Suprapubic skin (tissue), 4 donors: ENCODE measurements at regions not wholly inside any gene's neighbourhood (a gene's known extent, or its start where the extent isn't known, plus 50 kb on each side); places are given as distances from the start of the nearest gene placed in this dataset.

Experiments
- DNase-seq, 2 donors: peaks; one replicate each; pipeline ENCODE4 v3.0.0-alpha.2; 2019; ENCODE audit warnings: low spot score in 2 of 2
- H3K27ac ChIP-seq: fragments of 200-600 bp; sonication (generic); one replicate; pipeline ENCODE4 v1.5.1; 2019
- H3K27me3 ChIP-seq: fragments of 200-600 bp; sonication (generic); one replicate; pipeline ENCODE4 v1.5.1; 2019
- H3K36me3 ChIP-seq: fragments of 200-600 bp; sonication (generic); one replicate; pipeline ENCODE4 v1.5.1; 2019
- H3K4me1 ChIP-seq: fragments of 200-600 bp; sonication (generic); one replicate; pipeline ENCODE4 v1.5.1; 2019
- H3K4me3 ChIP-seq: fragments of 200-600 bp; sonication (generic); one replicate; pipeline ENCODE4 v1.5.1; 2019; ENCODE audit warnings: mild to moderate bottlenecking
- H3K9me3 ChIP-seq: fragments of 200-600 bp; sonication (generic); one replicate; pipeline ENCODE4 v1.5.1; 2019
- EP300 ChIP-seq: sonication (generic); formaldehyde crosslinking; IDR thresholded peaks from one replicate; pipeline ENCODE4 v1.6.1; 2017; ENCODE audit warnings: antibody characterized with exemption
- POLR2A ChIP-seq, 2 donors: fragments of 450-650 bp; IDR thresholded peaks; one replicate each; pipeline ENCODE4 v1.6.1; 2017; ENCODE audit warnings: antibody characterized with exemption in 2 of 2, mild to moderate bottlenecking in 2 of 2, moderate library complexity in 2 of 2
- POLR2AphosphoS5 ChIP-seq, 3 donors: sonication (generic); formaldehyde crosslinking; IDR thresholded peaks; one replicate each; pipeline ENCODE4 v1.6.1; 2017; ENCODE audit warnings: antibody characterized with exemption in 3 of 3
- WGBS: methylation state at CpG from one replicate; pipeline ENCODE4 v1.1.5; 2018; 5-methylcytosine and 5-hydroxymethylcytosine counted together
- TF ChIP-seq, protein P1 (sequence below), 2 donors: fragments of 200-600 bp in 1 of 2; fragments of 450-650 bp in 1 of 2; sonication (generic) in 1 of 2; IDR thresholded peaks; one replicate each; pipeline ENCODE4 v1.5.1; 2016 to 2019; ENCODE audit warnings: antibody characterized with exemption in 2 of 2, mild to moderate bottlenecking in 1 of 2, moderate library complexity in 1 of 2

DNA sequence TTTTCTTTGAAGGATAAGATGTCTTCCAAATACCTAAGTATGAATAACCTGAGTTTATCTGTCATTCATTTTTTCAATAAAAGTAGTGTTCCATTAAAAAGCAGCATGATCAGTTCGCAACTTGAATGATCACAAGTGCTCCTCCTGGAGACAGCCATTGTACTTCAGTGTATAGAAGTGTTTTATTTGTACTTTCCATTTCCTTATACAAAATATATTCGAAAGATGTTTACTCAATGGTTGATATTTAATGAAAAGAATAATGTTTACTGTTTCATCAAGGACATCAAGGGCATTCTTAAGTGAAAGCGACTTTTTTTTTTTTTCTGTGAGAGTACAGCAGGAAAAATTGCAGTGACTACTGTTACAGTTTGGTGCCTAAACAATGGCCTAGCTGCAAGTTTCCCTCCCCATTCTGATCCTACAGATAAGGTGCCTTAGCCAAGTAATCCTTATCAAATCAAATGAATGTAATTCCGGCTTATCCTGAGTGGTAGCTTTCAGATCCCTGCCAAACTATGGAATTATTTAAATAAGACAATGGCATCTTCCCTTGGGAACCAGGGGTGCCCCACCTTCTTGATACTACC, 69.0 kb upstream of the IL15 start:
- Histone ChIP-seq H3K36me3 (no peaks in the 10 kb centered on the region), H3K27ac (no peak overlapping the region), H3K4me3 (no peak overlapping the region), H3K27me3 (no peaks in the 10 kb centered on the region), H3K9me3 (no peaks in the 10 kb centered on the region), H3K4me1 (no peaks in the 10 kb centered on the region)
- WGBS = 90% methylated on average over 4 of the region's 4 CpGs
- TF ChIP-seq POLR2A (IDR thresholded peaks at IDR 0.05) (no peak), POLR2AphosphoS5 (IDR thresholded peaks at IDR 0.05) (no peak), EP300 (no peak)
- TF ChIP-seq, protein P1, sequence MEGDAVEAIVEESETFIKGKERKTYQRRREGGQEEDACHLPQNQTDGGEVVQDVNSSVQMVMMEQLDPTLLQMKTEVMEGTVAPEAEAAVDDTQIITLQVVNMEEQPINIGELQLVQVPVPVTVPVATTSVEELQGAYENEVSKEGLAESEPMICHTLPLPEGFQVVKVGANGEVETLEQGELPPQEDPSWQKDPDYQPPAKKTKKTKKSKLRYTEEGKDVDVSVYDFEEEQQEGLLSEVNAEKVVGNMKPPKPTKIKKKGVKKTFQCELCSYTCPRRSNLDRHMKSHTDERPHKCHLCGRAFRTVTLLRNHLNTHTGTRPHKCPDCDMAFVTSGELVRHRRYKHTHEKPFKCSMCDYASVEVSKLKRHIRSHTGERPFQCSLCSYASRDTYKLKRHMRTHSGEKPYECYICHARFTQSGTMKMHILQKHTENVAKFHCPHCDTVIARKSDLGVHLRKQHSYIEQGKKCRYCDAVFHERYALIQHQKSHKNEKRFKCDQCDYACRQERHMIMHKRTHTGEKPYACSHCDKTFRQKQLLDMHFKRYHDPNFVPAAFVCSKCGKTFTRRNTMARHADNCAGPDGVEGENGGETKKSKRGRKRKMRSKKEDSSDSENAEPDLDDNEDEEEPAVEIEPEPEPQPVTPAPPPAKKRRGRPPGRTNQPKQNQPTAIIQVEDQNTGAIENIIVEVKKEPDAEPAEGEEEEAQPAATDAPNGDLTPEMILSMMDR (IDR thresholded peaks at IDR 0.05) = no peak
- DNase-seq = no peak

DNA sequence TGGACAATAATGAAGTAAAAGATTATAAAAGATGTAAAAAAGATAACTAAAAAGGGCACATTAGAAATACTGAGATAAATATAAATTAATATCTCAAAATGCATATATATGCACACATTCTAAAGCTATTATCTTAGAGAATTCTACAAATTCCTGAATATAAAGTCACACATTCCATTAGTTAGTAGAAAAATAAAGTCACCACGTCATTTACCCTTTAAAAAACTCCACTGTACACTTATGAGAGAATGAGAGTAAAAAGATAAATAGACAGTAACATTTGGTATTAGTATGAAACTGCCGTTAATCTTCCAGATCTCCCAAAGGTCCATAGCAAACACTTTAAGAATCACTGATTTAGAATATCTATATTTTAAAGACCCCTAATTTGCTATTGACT, 67.2 kb upstream of the IL15 start:
- H3K27me3 ChIP-seq = no peaks in the 10 kb centered on the region
- no peaks in the 10 kb centered on the region for H3K36me3 ChIP-seq
- H3K4me3 ChIP-seq = no peak overlapping the region
- 69% methylated on average over 2 of the region's 2 CpGs for WGBS
- H3K9me3 ChIP-seq = no peaks in the 10 kb centered on the region
- no peak for DNase-seq
- H3K4me1 ChIP-seq = no peaks in the 10 kb centered on the region
- no peak overlapping the region for H3K27ac ChIP-seq
- no peak for TF ChIP-seq EP300
- no peak for TF ChIP-seq POLR2AphosphoS5 (IDR thresholded peaks at IDR 0.05)
- TF ChIP-seq POLR2A (IDR thresholded peaks at IDR 0.05) = no peak
- TF ChIP-seq, protein P1 (IDR thresholded peaks at IDR 0.05) = no peak

DNA sequence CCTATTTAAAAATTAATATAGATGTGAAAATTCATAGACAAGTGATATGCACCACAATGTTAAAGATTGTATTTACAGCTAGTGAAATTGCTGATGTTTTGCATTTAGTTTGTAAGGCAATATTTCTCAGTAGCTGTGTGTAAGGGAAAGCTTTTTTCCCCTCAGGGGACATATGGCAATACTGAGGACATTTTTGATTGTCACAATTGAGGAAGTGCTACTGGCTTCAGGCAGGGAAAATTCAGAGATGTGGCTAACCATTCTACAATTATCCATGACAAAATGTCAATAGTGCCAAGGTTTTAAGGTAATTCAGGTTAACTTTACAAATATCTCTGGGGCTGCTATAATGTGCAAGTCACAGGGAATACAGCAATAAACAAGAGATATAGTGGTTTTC, 66.1 kb upstream of the IL15 start:
- no peaks in the 10 kb centered on the region for H3K9me3 ChIP-seq
- H3K27ac ChIP-seq = no peak overlapping the region
- H3K36me3 ChIP-seq = no peaks in the 10 kb centered on the region
- no peak overlapping the region for H3K4me3 ChIP-seq
- DNase-seq = no peak
- H3K4me1 ChIP-seq = no peaks in the 10 kb centered on the region
- TF ChIP-seq, protein P1 (IDR thresholded peaks at IDR 0.05) = no peak
- TF ChIP-seq EP300 (no peak), POLR2AphosphoS5 (IDR thresholded peaks at IDR 0.05) (no peak)
- H3K27me3 ChIP-seq = no peaks in the 10 kb centered on the region

DNA sequence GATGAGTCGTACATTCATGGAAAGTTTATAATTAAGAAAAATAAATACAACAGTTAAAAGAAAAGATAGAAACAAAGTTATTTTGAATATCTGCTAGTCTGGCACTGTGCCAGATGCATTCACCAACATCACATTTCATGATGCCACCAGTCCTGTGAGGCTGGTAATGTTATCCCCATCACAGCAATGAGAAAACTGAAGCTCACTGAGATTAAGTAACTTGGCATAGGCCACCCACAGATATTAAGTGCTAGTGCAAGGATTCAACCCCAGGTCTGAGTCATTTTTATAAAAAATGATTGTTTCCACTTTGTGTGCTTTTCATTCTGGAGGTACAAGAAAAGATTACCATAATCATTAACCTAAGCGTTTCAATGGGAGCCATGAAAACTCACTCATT, 65.0 kb upstream of the IL15 start:
- Histone ChIP-seq H3K4me1 (no peaks in the 10 kb centered on the region), H3K9me3 (no peaks in the 10 kb centered on the region), H3K27me3 (no peaks in the 10 kb centered on the region), H3K36me3 (no peaks in the 10 kb centered on the region), H3K27ac (no peak overlapping the region), H3K4me3 (no peak overlapping the region)
- TF ChIP-seq EP300 (no peak), POLR2AphosphoS5 (IDR thresholded peaks at IDR 0.05) (no peak)
- no peak for DNase-seq
- WGBS = 74% methylated on average over 2 of the region's 2 CpGs

DNA sequence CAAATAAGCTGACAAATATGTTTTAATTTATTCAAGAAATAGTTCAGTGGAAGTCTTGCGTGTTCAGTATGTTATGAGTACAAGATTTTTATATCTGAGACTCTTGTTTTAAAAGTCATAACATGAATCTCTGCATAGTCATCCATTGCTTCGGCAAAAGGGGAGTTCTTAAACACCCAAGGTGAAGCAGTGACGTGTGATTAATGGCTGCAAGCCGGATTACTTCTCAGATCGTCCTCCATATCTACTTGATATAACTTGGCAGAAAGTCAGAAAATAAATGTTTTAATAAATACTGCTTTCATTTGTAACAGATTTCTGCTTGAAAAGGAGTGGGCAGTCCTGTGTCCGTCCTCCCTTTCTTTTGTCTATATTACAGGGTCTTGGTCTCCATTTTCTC, 64.6 kb upstream of the IL15 start:
- no peak overlapping the region for H3K27ac ChIP-seq
- 62% methylated on average over 6 of the region's 6 CpGs for WGBS
- no peaks in the 10 kb centered on the region for H3K4me1 ChIP-seq
- H3K27me3 ChIP-seq = no peaks in the 10 kb centered on the region
- H3K4me3 ChIP-seq = no peak overlapping the region
- DNase-seq = no peak
- H3K9me3 ChIP-seq = no peaks in the 10 kb centered on the region
- TF ChIP-seq POLR2AphosphoS5 (IDR thresholded peaks at IDR 0.05) (no peak), POLR2A (IDR thresholded peaks at IDR 0.05) (no peak), EP300 (no peak)
- TF ChIP-seq, protein P1 (IDR thresholded peaks at IDR 0.05) = no peak
- no peaks in the 10 kb centered on the region for H3K36me3 ChIP-seq

DNA sequence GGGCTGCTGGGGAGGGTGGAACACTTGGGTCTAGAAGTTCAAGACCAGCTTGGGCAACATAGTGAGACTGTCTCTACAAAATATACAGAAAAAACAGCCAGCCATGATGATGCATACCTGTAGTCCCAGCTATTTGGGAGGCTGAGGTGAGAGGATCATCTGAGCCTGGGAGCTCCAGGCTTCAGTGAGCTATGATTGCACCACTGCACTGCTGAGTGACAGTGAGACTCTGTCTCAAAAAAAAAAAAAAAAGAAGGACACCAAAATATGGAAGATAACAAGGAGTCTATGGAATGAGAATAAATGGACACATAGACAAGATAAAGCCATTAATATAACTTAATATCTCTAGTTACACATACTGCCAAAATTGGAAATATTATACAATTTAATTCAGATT, 62.7 kb upstream of the IL15 start:
- H3K27ac ChIP-seq = no peak overlapping the region
- H3K4me3 ChIP-seq = no peak overlapping the region
- no peak for DNase-seq
- TF ChIP-seq EP300 = no peak
- no peak for TF ChIP-seq POLR2A (IDR thresholded peaks at IDR 0.05)
- TF ChIP-seq, protein P1 (IDR thresholded peaks at IDR 0.05) = no peak
- H3K4me1 ChIP-seq = no peaks in the 10 kb centered on the region
- H3K9me3 ChIP-seq = no peaks in the 10 kb centered on the region
- H3K27me3 ChIP-seq = no peaks in the 10 kb centered on the region
- H3K36me3 ChIP-seq = no peaks in the 10 kb centered on the region
